ENCODE measurements at regions not wholly inside any gene's neighbourhood (a gene's known extent, or its start where the extent isn't known, plus 50 kb on each side); places are given as distances from the start of the nearest gene placed in this dataset.

GRCh38 chr14:58901826-58902225, 264.1 kb downstream of the DACT1 start:
- no peak for TF ChIP-seq POLR2A (IDR thresholded peaks at IDR 0.05; ENCODE audit: low read depth)
- TF ChIP-seq CTCF (IDR thresholded peaks at IDR 0.05): no peak
- no peak for TF ChIP-seq EP300 (IDR thresholded peaks at IDR 0.05)
